ENCODE measurements at regions not wholly inside any gene's neighbourhood (a gene's known extent, or its start where the extent isn't known, plus 50 kb on each side); places are given as distances from the start of the nearest gene placed in this dataset.

- no peaks in the 10 kb centered on the region for H3K4me1 Mint-ChIP-seq
- Histone ChIP-seq H3K4me3 (ENCODE audit: low read length) (no peak overlapping the region), H3K9ac (ENCODE audit: extremely low read depth, low read length, poor library complexity, severe bottlenecking) (no peak overlapping the region), H3K9me3 (ENCODE audit: control insufficient read depth, low read length) (no peaks in the 10 kb centered on the region), H3K27ac (ENCODE audit: low read depth, low read length) (no peak overlapping the region), H3K36me3 (ENCODE audit: control insufficient read depth, insufficient read depth, low read length) (no peaks in the 10 kb centered on the region), H3K4me1 (ENCODE audit: control insufficient read depth, insufficient read depth, low read length) (no peaks in the 10 kb centered on the region), H3K27me3 (ENCODE audit: control insufficient read depth, insufficient read depth, low read length, poor library complexity, severe bottlenecking) (no peaks in the 10 kb centered on the region)
- no peaks in the 10 kb centered on the region for H3K36me3 Mint-ChIP-seq (ENCODE audit: low read depth)
- no peak for DNase-seq
- TF ChIP-seq CTCF (conservative IDR thresholded peaks at IDR 0.05) = no peak
- no peak overlapping the region for H3K4me3 Mint-ChIP-seq
- H3K9me3 Mint-ChIP-seq = no peaks in the 10 kb centered on the region
- peaks cover 3% of the 10 kb centered on the region for H3K27me3 Mint-ChIP-seq (ENCODE audit: insufficient read depth)
- H3K27ac Mint-ChIP-seq = no peak overlapping the region
- WGBS, 2 experiments (ENCODE audit: insufficient coverage in 1 of 2, insufficient read length in 1 of 2) = 80 to 92% methylated on average over 1 to 4 of the region's 4 CpGs
Measured at GRCh38 chr16:77093309-77093708, 97.7 kb upstream of the MON1B start.

- no peaks in the 10 kb centered on the region for H3K9me3 ChIP-seq (ENCODE audit: control insufficient read depth, low read length)
- H3K4me3 ChIP-seq (ENCODE audit: low read length) = no peak overlapping the region
- H3K27ac ChIP-seq (ENCODE audit: low read depth, low read length) = no peak overlapping the region
- H3K4me3 Mint-ChIP-seq = no peak overlapping the region
- DNase-seq = no peak
- H3K4me1 Mint-ChIP-seq = no peaks in the 10 kb centered on the region
- no peaks in the 10 kb centered on the region for H3K36me3 Mint-ChIP-seq (ENCODE audit: low read depth)
- H3K9me3 Mint-ChIP-seq = no peaks in the 10 kb centered on the region
- H3K36me3 ChIP-seq (ENCODE audit: control insufficient read depth, insufficient read depth, low read length) = no peaks in the 10 kb centered on the region
- no peak for TF ChIP-seq CTCF (conservative IDR thresholded peaks at IDR 0.05)
- peaks cover 3% of the 10 kb centered on the region for H3K27me3 Mint-ChIP-seq (ENCODE audit: insufficient read depth)
- WGBS, 2 experiments (ENCODE audit: insufficient coverage in 1 of 2, insufficient read length in 1 of 2) = 90 to 95% methylated on average over 2 of the region's 2 CpGs
- no peak overlapping the region for H3K27ac Mint-ChIP-seq
- no peaks in the 10 kb centered on the region for H3K27me3 ChIP-seq (ENCODE audit: control insufficient read depth, insufficient read depth, low read length, poor library complexity, severe bottlenecking)
- H3K9ac ChIP-seq (ENCODE audit: extremely low read depth, low read length, poor library complexity, severe bottlenecking) = no peak overlapping the region
- H3K4me1 ChIP-seq (ENCODE audit: control insufficient read depth, insufficient read depth, low read length) = no peaks in the 10 kb centered on the region
Measured at GRCh38 chr16:77093999-77094398, 97.0 kb upstream of the MON1B start.

GRCh38 chr16:77111056-77111565, 79.9 kb upstream of the MON1B start:
- Histone ChIP-seq H3K36me3 (ENCODE audit: control insufficient read depth, insufficient read depth, low read length) (no peaks in the 10 kb centered on the region), H3K27me3 (ENCODE audit: control insufficient read depth, insufficient read depth, low read length, poor library complexity, severe bottlenecking) (no peaks in the 10 kb centered on the region), H3K9me3 (ENCODE audit: control insufficient read depth, low read length) (peaks cover 9% of the 10 kb centered on the region), H3K4me3 (ENCODE audit: low read length) (no peak overlapping the region), H3K9ac (ENCODE audit: extremely low read depth, low read length, poor library complexity, severe bottlenecking) (no peak overlapping the region), H3K4me1 (ENCODE audit: control insufficient read depth, insufficient read depth, low read length) (no peaks in the 10 kb centered on the region), H3K27ac (ENCODE audit: low read depth, low read length) (no peak overlapping the region)
- no peaks in the 10 kb centered on the region for H3K36me3 Mint-ChIP-seq (ENCODE audit: low read depth)
- WGBS, 2 experiments (ENCODE audit: insufficient coverage in 1 of 2, insufficient read length in 1 of 2) = 75 to 100% methylated on average over 1 to 2 of the region's 2 CpGs
- H3K9me3 Mint-ChIP-seq = peaks cover 7% of the 10 kb centered on the region
- H3K27me3 Mint-ChIP-seq (ENCODE audit: insufficient read depth) = peaks cover 5% of the 10 kb centered on the region
- no peak overlapping the region for H3K4me3 Mint-ChIP-seq
- H3K4me1 Mint-ChIP-seq = no peaks in the 10 kb centered on the region
- no peak for TF ChIP-seq CTCF (conservative IDR thresholded peaks at IDR 0.05)
- no peak for DNase-seq
- H3K27ac Mint-ChIP-seq = no peak overlapping the region
